Prostate gland (tissue), 2 donors: ENCODE measurements at regions not wholly inside any gene's neighbourhood (a gene's known extent, or its start where the extent isn't known, plus 50 kb on each side); places are given as distances from the start of the nearest gene placed in this dataset.

Experiments used
- DNase-seq: peaks from one replicate; pipeline ENCODE4 v3.0.0-alpha.2; 2019; ENCODE audit warnings: low spot score
- H3K27ac ChIP-seq, 2 donors: fragments of 200-600 bp; sonication (generic); 2 replicates each; pipeline ENCODE4 v1.5.1; 2017 to 2019
- H3K27me3 ChIP-seq: fragments of 200-600 bp; sonication (generic); replicated peaks from 2 replicates; pipeline ENCODE4 v1.5.1; 2019; ENCODE audit not compliant: insufficient read depth
- H3K36me3 ChIP-seq, 2 donors: fragments of 200-600 bp; sonication (generic); 1 replicate in 1 of 2; 2 replicates in 1 of 2; pipeline versions ENCODE4 v1.5.1 to v1.8.1; 2017 to 2019
- H3K4me1 ChIP-seq: fragments of 200-600 bp; sonication (generic); replicated peaks from 2 replicates; pipeline ENCODE4 v1.5.1; 2019
- H3K4me3 ChIP-seq, 2 donors: fragments of 200-600 bp; sonication (generic); 2 replicates each; pipeline ENCODE4 v1.5.1; 2017 to 2019
- H3K9me3 ChIP-seq: fragments of 200-600 bp; sonication (generic); 2 replicates; pipeline ENCODE4 v1.5.1; 2017
- CTCF ChIP-seq, 4 experiments: fragments of 200-600 bp in 2 of 4; fragments of 450-650 bp in 2 of 4; sonication (generic) in 2 of 4; IDR thresholded peaks; 1 replicate in 3 of 4; 2 replicates in 1 of 4; pipeline ENCODE4 v1.5.1; 2016 to 2019; ENCODE audit warnings: antibody characterized with exemption in 4 of 4, mild to moderate bottlenecking in 2 of 4, moderate library complexity in 2 of 4
- POLR2A ChIP-seq: fragments of 450-650 bp; IDR thresholded peaks from one replicate; pipeline ENCODE4 v1.6.1; 2016; ENCODE audit warnings: antibody characterized with exemption, mild to moderate bottlenecking
- POLR2AphosphoS5 ChIP-seq: sonication (generic); formaldehyde crosslinking; IDR thresholded peaks from one replicate; pipeline ENCODE4 v1.6.1; 2017; ENCODE audit warnings: antibody characterized with exemption
- WGBS: methylation state at CpG from one replicate; pipeline ENCODE4 v1.1.5; 2018; 5-methylcytosine and 5-hydroxymethylcytosine counted together
- intact Hi-C: fragments of 100-400 bp; cut with DNase I; formaldehyde crosslinking; loops from one replicate; pipeline ENCODE4 v1.14.2; 2022

- WGBS: 61% methylated on average over 20 of the region's 20 CpGs
- Histone ChIP-seq H3K4me1 (peaks cover 22% of the 10 kb centered on the region), H3K36me3 (peaks cover 0 to 19% of the 10 kb centered on the region in 2 donors), H3K27ac (peak overlapping the region; percentile 57 to 88), H3K4me3 (no peak overlapping the region), H3K27me3 (no peaks in the 10 kb centered on the region), H3K9me3 (no peaks in the 10 kb centered on the region)
- no peak for TF ChIP-seq POLR2AphosphoS5
- TF ChIP-seq CTCF (IDR thresholded peaks at IDR 0.05): no peak
- no peak for TF ChIP-seq POLR2A
- intact Hi-C loops: loop anchor here (2.0 kb wide), 1 partner anchor 30 kb away; no protein-coding TSS in a partner anchor
- no peak for DNase-seq
Measured at GRCh38 chr12:124420996-124421674, 126.2 kb downstream of the RFLNA start.

- intact Hi-C loops: loop anchor here (2.0 kb wide), 1 partner anchor 30 kb away; no protein-coding TSS in a partner anchor
- H3K4me1 ChIP-seq: peaks cover 22% of the 10 kb centered on the region
- TF ChIP-seq CTCF (IDR thresholded peaks at IDR 0.05) (no peak), POLR2A (no peak), POLR2AphosphoS5 (no peak)
- H3K27ac ChIP-seq: peak overlapping the region; percentile 57 to 88
- WGBS: 88% methylated on average over 28 of the region's 28 CpGs
- no peaks in the 10 kb centered on the region for H3K9me3 ChIP-seq
- peaks cover 0 to 12% of the 10 kb centered on the region in 2 donors for H3K36me3 ChIP-seq
- DNase-seq: no peak
- H3K27me3 ChIP-seq: no peaks in the 10 kb centered on the region
- H3K4me3 ChIP-seq: no peak overlapping the region
Measured at GRCh38 chr12:124420041-124420995, 125.4 kb downstream of the RFLNA start.

GRCh38 chr12:124419292-124420040 is 124.6 kb downstream of the RFLNA start:
- intact Hi-C loops: loop anchor here (2.0 kb wide), 1 partner anchor 29 kb away; no protein-coding TSS in a partner anchor
- no peaks in the 10 kb centered on the region for H3K27me3 ChIP-seq
- no peaks in the 10 kb centered on the region for H3K9me3 ChIP-seq
- no peak for DNase-seq
- H3K4me3 ChIP-seq: no peak overlapping the region
- H3K4me1 ChIP-seq: peaks cover 22% of the 10 kb centered on the region
- whole genome bisulfite sequencing: 90% methylated on average over 21 of the region's 21 CpGs
- TF ChIP-seq CTCF (IDR thresholded peaks at IDR 0.05) (no peak), POLR2A (no peak), POLR2AphosphoS5 (no peak)
- H3K36me3 ChIP-seq: peaks cover 0 to 11% of the 10 kb centered on the region in 2 donors
- H3K27ac ChIP-seq: peak overlapping the region in 1 of 2 donors; percentile 88

GRCh38 chr12:124418791-124419190 is 123.9 kb downstream of the RFLNA start:
- TF ChIP-seq CTCF (IDR thresholded peaks at IDR 0.05) (no peak), POLR2AphosphoS5 (no peak)
- Histone ChIP-seq H3K27ac (no peak overlapping the region), H3K4me1 (peaks cover 26% of the 10 kb centered on the region), H3K4me3 (no peak overlapping the region), H3K36me3 (peaks cover 0 to 11% of the 10 kb centered on the region in 2 donors), H3K27me3 (no peaks in the 10 kb centered on the region), H3K9me3 (no peaks in the 10 kb centered on the region)
- intact Hi-C loops: no loop called here
- WGBS: 84% methylated on average over 15 of the region's 15 CpGs
- no peak for DNase-seq
